Cardiac fibroblast (primary cell): ENCODE measurements at regions not wholly inside any gene's neighbourhood (a gene's known extent, or its start where the extent isn't known, plus 50 kb on each side); places are given as distances from the start of the nearest gene placed in this dataset.

Source experiments
- DNase-seq, 2 donors: peaks; one replicate each; pipeline versions ENCODE4 v3.0.0 to v3.0.0-alpha.2; 2010; ENCODE audit warnings: low read depth in 2 of 2
- H3K4me3 ChIP-seq, 2 donors: replicated peaks in 1 of 2; 1 replicate in 1 of 2; 2 replicates in 1 of 2; pipeline ENCODE4 v1.5.1; 2011; ENCODE audit warnings: low read depth in 2 of 2, low read length in 2 of 2, mild to moderate bottlenecking in 2 of 2, moderate library complexity in 1 of 2
- CTCF ChIP-seq: IDR thresholded peaks from one replicate; pipeline ENCODE4 v1.5.1; 2011; ENCODE audit warnings: low read depth, mild to moderate bottlenecking, low read length, inconsistent platforms

GRCh38 chr1:188489336-188490112 is 1660.8 kb downstream of the PLA2G4A start:
- no peak for TF ChIP-seq CTCF
- no peak overlapping the region for H3K4me3 ChIP-seq
- DNase-seq = no peak

GRCh38 chr1:188496506-188496905 is 1667.8 kb downstream of the PLA2G4A start:
- H3K4me3 ChIP-seq = no peak overlapping the region
- DNase-seq = no peak
- TF ChIP-seq CTCF = no peak

DNA sequence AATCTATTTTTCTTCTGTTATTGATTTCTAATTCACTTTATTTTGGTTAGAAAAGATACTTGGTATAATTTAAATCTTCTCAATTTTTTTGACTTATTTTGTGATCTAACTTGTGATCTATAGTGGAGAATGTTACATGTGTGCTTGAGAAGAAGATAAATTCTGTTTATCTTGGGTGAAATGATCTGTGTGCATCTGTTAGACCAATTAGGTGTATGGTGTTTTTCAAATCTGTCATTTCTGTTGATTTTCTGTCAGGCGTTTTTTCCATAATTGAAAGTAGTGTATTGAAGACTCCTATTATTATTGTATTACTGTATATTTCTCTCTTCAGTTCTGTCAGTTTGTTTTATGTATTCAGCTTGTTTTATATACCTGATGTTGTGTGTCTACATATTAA is 1668.3 kb downstream of the PLA2G4A start:
- no peak for TF ChIP-seq CTCF
- no peak for DNase-seq
- no peak overlapping the region for H3K4me3 ChIP-seq

DNA sequence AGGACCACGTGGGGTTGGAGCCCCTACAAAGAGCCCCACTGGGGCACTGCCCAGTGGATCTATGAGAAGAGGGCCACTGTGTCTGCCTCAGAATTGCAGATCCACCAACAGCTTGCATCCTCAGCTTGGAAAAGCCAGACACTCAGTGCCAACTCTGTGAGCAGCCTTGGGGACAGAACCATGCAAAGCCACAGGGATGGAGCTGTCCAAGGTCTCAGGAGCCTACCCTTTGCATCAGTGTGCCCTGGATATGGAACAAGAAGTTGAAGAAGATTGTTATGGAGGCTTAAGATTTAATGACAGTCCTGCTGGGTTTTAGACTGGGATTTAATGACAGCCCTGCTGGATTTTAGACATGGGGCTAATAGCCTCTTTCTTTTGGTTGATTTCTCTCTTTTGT is 1670.9 kb downstream of the PLA2G4A start:
- no peak overlapping the region for H3K4me3 ChIP-seq
- TF ChIP-seq CTCF = no peak
- DNase-seq = no peak

GRCh38 chr1:188514917-188515316 is 1686.2 kb downstream of the PLA2G4A start:
- no peak for DNase-seq
- TF ChIP-seq CTCF = no peak

GRCh38 chr1:188517139-188517538 is 1688.4 kb downstream of the PLA2G4A start:
- no peak for DNase-seq
- TF ChIP-seq CTCF = no peak
- H3K4me3 ChIP-seq = no peak overlapping the region

More at GRCh38 chr1:188514917-188515316, 1686.2 kb downstream of the PLA2G4A start:
- H3K4me3 ChIP-seq = no peak overlapping the region

DNA sequence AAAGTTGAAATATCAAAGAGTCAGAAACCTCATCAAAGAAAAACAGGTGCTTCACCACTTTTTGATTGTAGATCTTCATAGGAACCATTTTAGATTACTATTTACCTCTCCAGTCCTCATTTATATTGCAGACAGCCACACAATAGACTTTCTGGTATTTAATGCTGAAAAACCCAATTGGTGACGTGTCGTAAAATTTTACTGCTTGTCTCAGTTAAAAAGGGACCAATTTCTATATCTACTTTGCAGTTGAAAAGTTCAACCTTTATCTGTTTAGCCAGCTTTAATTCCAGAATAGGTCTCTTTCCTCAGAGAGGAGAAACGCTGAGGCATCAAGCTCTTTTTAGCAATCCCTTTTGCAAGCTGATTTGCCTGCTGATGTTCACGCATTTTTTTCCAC is 1722.4 kb downstream of the PLA2G4A start:
- DNase-seq = no peak
- TF ChIP-seq CTCF = no peak
- H3K4me3 ChIP-seq = no peak overlapping the region
